Colonic mucosa (tissue), 4 donors: ENCODE measurements at regions not wholly inside any gene's neighbourhood (a gene's known extent, or its start where the extent isn't known, plus 50 kb on each side); places are given as distances from the start of the nearest gene placed in this dataset.

Source experiments
- DNase-seq: peaks from one replicate; pipeline ENCODE4 v3.0.0-alpha.2; 2020
- H3K27ac ChIP-seq: fragments of 200-600 bp; one replicate; pipeline ENCODE4 v1.8.0; 2021
- H3K27me3 ChIP-seq: fragments of 200-600 bp; one replicate; pipeline ENCODE4 v1.8.0; 2021
- H3K36me3 ChIP-seq: fragments of 200-600 bp; one replicate; pipeline ENCODE4 v1.8.0; 2021
- H3K4me1 ChIP-seq: fragments of 200-600 bp; one replicate; pipeline ENCODE4 v1.8.0; 2021; ENCODE audit warnings: mild to moderate bottlenecking
- H3K4me3 ChIP-seq: fragments of 200-600 bp; one replicate; pipeline ENCODE4 v1.8.0; 2021
- H3K9ac ChIP-seq, 2 donors: one replicate each; pipeline ENCODE4 v1.7.0; 2013; ENCODE audit warnings: control low read depth in 2 of 2, low read depth in 2 of 2, low read length in 2 of 2
- H3K9me3 ChIP-seq: fragments of 200-600 bp; one replicate; pipeline ENCODE4 v1.8.0; 2021
- intact Hi-C: fragments of 100-400 bp; cut with DNase I; formaldehyde crosslinking; loops from one replicate; pipeline ENCODE4 v1.14.1; 2022
- TF ChIP-seq, protein P1 (sequence below): fragments of 200-600 bp; IDR thresholded peaks from one replicate; pipeline ENCODE4 v1.8.0; 2022; ENCODE audit warnings: antibody characterized with exemption, mild to moderate bottlenecking
- donor health status: healthy.
- donor health status: DM: no; HTN: no; CAD: no.
- donor health status: DM: no; HTN: no; CAD: no.

GRCh38 chr1:29426701-29427279, 190.5 kb downstream of the PTPRU start:
- intact Hi-C loops = no loop called here
- Histone ChIP-seq H3K9ac (no peak overlapping the region), H3K27ac (no peak overlapping the region), H3K9me3 (no peaks in the 10 kb centered on the region), H3K27me3 (no peaks in the 10 kb centered on the region), H3K4me3 (no peak overlapping the region), H3K4me1 (no peaks in the 10 kb centered on the region), H3K36me3 (no peaks in the 10 kb centered on the region)
- TF ChIP-seq, protein P1, sequence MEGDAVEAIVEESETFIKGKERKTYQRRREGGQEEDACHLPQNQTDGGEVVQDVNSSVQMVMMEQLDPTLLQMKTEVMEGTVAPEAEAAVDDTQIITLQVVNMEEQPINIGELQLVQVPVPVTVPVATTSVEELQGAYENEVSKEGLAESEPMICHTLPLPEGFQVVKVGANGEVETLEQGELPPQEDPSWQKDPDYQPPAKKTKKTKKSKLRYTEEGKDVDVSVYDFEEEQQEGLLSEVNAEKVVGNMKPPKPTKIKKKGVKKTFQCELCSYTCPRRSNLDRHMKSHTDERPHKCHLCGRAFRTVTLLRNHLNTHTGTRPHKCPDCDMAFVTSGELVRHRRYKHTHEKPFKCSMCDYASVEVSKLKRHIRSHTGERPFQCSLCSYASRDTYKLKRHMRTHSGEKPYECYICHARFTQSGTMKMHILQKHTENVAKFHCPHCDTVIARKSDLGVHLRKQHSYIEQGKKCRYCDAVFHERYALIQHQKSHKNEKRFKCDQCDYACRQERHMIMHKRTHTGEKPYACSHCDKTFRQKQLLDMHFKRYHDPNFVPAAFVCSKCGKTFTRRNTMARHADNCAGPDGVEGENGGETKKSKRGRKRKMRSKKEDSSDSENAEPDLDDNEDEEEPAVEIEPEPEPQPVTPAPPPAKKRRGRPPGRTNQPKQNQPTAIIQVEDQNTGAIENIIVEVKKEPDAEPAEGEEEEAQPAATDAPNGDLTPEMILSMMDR = no peak
- no peak for DNase-seq

DNA sequence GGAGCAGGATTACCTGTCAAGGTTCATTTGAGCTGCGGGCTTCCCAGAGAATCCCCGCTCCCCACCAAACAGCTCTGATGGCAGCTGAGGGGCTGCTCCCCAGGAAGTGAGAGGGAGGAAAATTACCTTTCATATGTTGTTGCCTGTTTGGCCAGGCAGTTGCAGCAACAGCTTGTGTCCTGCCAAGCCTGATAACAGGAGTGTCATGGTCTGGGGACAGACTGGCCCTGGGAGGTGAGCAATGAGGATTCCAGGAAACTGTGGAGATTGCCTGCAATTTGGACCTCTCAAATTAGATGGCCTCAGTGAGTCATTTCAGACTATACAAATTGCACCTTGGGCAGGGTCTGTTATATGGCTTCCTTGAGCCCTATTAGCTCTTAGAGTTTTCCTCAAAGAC, 189.3 kb downstream of the PTPRU start:
- no peaks in the 10 kb centered on the region for H3K9me3 ChIP-seq
- no peaks in the 10 kb centered on the region for H3K4me1 ChIP-seq
- no peak overlapping the region for H3K9ac ChIP-seq
- no peak overlapping the region for H3K27ac ChIP-seq
- H3K4me3 ChIP-seq = no peak overlapping the region
- H3K36me3 ChIP-seq = no peaks in the 10 kb centered on the region
- DNase-seq = no peak
- intact Hi-C loops = no loop called here
- TF ChIP-seq, protein P1 = no peak
- no peaks in the 10 kb centered on the region for H3K27me3 ChIP-seq

GRCh38 chr1:29424266-29424665, 187.9 kb downstream of the PTPRU start:
- Histone ChIP-seq H3K27ac (no peak overlapping the region), H3K36me3 (no peaks in the 10 kb centered on the region), H3K4me1 (no peaks in the 10 kb centered on the region), H3K9ac (no peak overlapping the region), H3K27me3 (no peaks in the 10 kb centered on the region), H3K9me3 (no peaks in the 10 kb centered on the region), H3K4me3 (no peak overlapping the region)
- TF ChIP-seq, protein P1 = no peak
- no peak for DNase-seq
- intact Hi-C loops = no loop called here

- Histone ChIP-seq H3K4me1 (no peaks in the 10 kb centered on the region), H3K27me3 (no peaks in the 10 kb centered on the region), H3K36me3 (no peaks in the 10 kb centered on the region), H3K4me3 (no peak overlapping the region), H3K9me3 (no peaks in the 10 kb centered on the region), H3K9ac (no peak overlapping the region), H3K27ac (no peak overlapping the region)
- no peak for DNase-seq
- intact Hi-C loops = no loop called here
- TF ChIP-seq, protein P1 = no peak
These were observed 183.9 kb downstream of the PTPRU start for GRCh38 chr1:29420202-29420601.

- Histone ChIP-seq H3K27ac (no peak overlapping the region), H3K27me3 (no peaks in the 10 kb centered on the region), H3K36me3 (no peaks in the 10 kb centered on the region), H3K9ac (no peak overlapping the region), H3K4me3 (no peak overlapping the region), H3K9me3 (no peaks in the 10 kb centered on the region), H3K4me1 (no peaks in the 10 kb centered on the region)
- no peak for DNase-seq
- TF ChIP-seq, protein P1 = no peak
- intact Hi-C loops = no loop called here
These were observed 181.6 kb downstream of the PTPRU start for GRCh38 chr1:29417971-29418370.
